KMS-11 (cell line): ENCODE measurements at regions not wholly inside any gene's neighbourhood (a gene's known extent, or its start where the extent isn't known, plus 50 kb on each side); places are given as distances from the start of the nearest gene placed in this dataset.

Source experiments
- H2AFZ ChIP-seq: fragments of 200-600 bp; sonication (generic); 2 replicates; pipeline ENCODE4 v1.6.1; 2016; ENCODE audit warnings: antibody characterized with exemption, mixed run types, low read depth
- H3K27ac ChIP-seq: fragments of 200-600 bp; sonication (generic); 2 replicates; pipeline ENCODE4 v1.6.1; 2016; ENCODE audit warnings: mild to moderate bottlenecking, mixed run types
- H3K27me3 ChIP-seq: fragments of 200-600 bp; sonication (generic); 2 replicates; pipeline ENCODE4 v1.6.1; 2017; ENCODE audit warnings: mild to moderate bottlenecking, low read depth, mixed run types, moderate library complexity; ENCODE audit not compliant: insufficient read depth
- H3K36me3 ChIP-seq: fragments of 200-600 bp; sonication (generic); 2 replicates; pipeline ENCODE4 v1.6.1; 2017; ENCODE audit warnings: mild to moderate bottlenecking, mixed run types; ENCODE audit not compliant: insufficient read depth
- H3K4me1 ChIP-seq: fragments of 200-600 bp; sonication (generic); 2 replicates; pipeline ENCODE4 v1.6.1; 2016; ENCODE audit warnings: mild to moderate bottlenecking, low read depth, mixed run types; ENCODE audit not compliant: poor library complexity, severe bottlenecking
- H3K4me2 ChIP-seq: fragments of 200-600 bp; sonication (generic); 2 replicates; pipeline ENCODE4 v1.7.0; 2016; ENCODE audit warnings: mild to moderate bottlenecking, mixed run types
- H3K4me3 ChIP-seq: fragments of 200-600 bp; sonication (generic); IDR thresholded peaks from 2 replicates; pipeline ENCODE4 v1.6.1; 2017; ENCODE audit warnings: low read depth, low read length, mixed read lengths; ENCODE audit not compliant: insufficient read depth
- H3K79me2 ChIP-seq: fragments of 200-600 bp; sonication (generic); 2 replicates; pipeline ENCODE4 v1.6.1; 2016; ENCODE audit warnings: low read depth, mixed run types; ENCODE audit not compliant: insufficient read depth
- H3K9ac ChIP-seq: fragments of 200-600 bp; sonication (generic); 2 replicates; pipeline ENCODE4 v1.6.1; 2016; ENCODE audit warnings: mild to moderate bottlenecking, mixed run types
- H4K20me1 ChIP-seq: fragments of 200-600 bp; sonication (generic); 2 replicates; pipeline ENCODE4 v1.6.1; 2016; ENCODE audit warnings: mild to moderate bottlenecking, mixed run types; ENCODE audit not compliant: insufficient read depth
- TF ChIP-seq, protein P1 (sequence below): fragments of 200-600 bp; sonication (generic); conservative IDR thresholded peaks from 2 replicates; pipeline ENCODE4 v1.6.1; 2017; ENCODE audit warnings: low read depth, mild to moderate bottlenecking, antibody characterized with exemption, low read length, moderate library complexity, mixed read lengths

GRCh38 chr2:6589150-6589549, 276.6 kb downstream of the CMPK2 start:
- Histone ChIP-seq H3K27me3 (no peaks in the 10 kb centered on the region), H3K79me2 (no peaks in the 10 kb centered on the region), H3K36me3 (no peaks in the 10 kb centered on the region), H3K4me2 (no peak overlapping the region), H3K4me3 (no peak overlapping the region), H3K4me1 (no peaks in the 10 kb centered on the region), H2AFZ (no peak overlapping the region), H3K27ac (no peak overlapping the region), H4K20me1 (no peaks in the 10 kb centered on the region), H3K9ac (no peak overlapping the region)
- TF ChIP-seq, protein P1, sequence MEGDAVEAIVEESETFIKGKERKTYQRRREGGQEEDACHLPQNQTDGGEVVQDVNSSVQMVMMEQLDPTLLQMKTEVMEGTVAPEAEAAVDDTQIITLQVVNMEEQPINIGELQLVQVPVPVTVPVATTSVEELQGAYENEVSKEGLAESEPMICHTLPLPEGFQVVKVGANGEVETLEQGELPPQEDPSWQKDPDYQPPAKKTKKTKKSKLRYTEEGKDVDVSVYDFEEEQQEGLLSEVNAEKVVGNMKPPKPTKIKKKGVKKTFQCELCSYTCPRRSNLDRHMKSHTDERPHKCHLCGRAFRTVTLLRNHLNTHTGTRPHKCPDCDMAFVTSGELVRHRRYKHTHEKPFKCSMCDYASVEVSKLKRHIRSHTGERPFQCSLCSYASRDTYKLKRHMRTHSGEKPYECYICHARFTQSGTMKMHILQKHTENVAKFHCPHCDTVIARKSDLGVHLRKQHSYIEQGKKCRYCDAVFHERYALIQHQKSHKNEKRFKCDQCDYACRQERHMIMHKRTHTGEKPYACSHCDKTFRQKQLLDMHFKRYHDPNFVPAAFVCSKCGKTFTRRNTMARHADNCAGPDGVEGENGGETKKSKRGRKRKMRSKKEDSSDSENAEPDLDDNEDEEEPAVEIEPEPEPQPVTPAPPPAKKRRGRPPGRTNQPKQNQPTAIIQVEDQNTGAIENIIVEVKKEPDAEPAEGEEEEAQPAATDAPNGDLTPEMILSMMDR, result no peak

DNA sequence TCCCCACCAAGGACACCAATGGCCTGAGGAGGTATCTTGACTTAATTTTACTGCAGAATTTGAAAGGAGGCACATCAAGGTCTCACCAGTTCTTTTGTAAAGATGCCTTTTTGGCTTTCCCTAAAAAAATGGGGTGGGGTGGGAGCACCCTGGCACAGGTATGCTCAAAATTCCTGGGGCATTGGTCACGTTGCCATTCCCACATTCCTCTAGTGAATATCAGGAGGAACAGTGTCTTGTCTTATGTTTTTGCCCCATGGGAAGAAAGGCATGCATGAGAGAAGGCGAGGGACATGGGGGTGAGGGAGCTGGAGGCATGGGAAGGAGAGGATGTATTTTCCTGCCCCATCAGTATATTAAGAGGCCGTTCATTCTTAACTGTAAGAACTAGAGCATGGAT, 275.3 kb downstream of the CMPK2 start:
- Histone ChIP-seq H3K9ac (no peak overlapping the region), H3K27me3 (no peaks in the 10 kb centered on the region), H3K27ac (no peak overlapping the region), H3K79me2 (no peaks in the 10 kb centered on the region), H2AFZ (no peak overlapping the region), H3K4me1 (no peaks in the 10 kb centered on the region), H4K20me1 (no peaks in the 10 kb centered on the region), H3K4me3 (no peak overlapping the region), H3K4me2 (no peak overlapping the region), H3K36me3 (no peaks in the 10 kb centered on the region)
- TF ChIP-seq, protein P1, result no peak

DNA sequence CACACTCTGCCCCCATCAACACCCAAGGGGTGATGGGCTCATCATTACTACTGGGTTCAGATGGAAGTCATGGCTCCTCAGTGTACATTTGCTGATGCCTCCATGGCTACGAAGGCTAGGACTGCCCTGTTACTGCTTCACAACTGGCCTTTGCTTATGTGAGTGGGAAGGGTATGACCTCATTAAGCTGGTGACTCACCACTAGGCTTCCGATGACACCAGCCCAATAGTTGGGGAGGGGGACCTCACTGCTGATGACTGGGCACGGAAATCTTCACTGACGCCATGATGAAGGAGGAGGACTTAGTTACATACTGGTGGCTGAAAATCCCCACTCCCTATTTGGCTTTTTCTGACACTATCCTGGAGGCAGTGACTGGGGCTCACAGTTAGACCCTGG, 263.2 kb downstream of the CMPK2 start:
- no peak overlapping the region for H2AFZ ChIP-seq
- no peak overlapping the region for H3K9ac ChIP-seq
- H4K20me1 ChIP-seq, result no peaks in the 10 kb centered on the region

GRCh38 chr2:6605836-6606505, 259.7 kb downstream of the CMPK2 start:
- Histone ChIP-seq H3K9ac (no peak overlapping the region), H3K36me3 (no peaks in the 10 kb centered on the region), H4K20me1 (no peaks in the 10 kb centered on the region), H3K79me2 (no peaks in the 10 kb centered on the region), H3K27me3 (no peaks in the 10 kb centered on the region), H3K4me2 (no peak overlapping the region), H3K4me3 (no peak overlapping the region), H3K4me1 (no peaks in the 10 kb centered on the region), H3K27ac (no peak overlapping the region), H2AFZ (no peak overlapping the region)
- TF ChIP-seq, protein P1, result no peak

More for the DNA sequence above, 263.2 kb downstream of the CMPK2 start:
- Histone ChIP-seq H3K4me2 (no peak overlapping the region), H3K36me3 (no peaks in the 10 kb centered on the region), H3K79me2 (no peaks in the 10 kb centered on the region), H3K27ac (no peak overlapping the region), H3K27me3 (no peaks in the 10 kb centered on the region), H3K4me1 (no peaks in the 10 kb centered on the region), H3K4me3 (no peak overlapping the region)
- TF ChIP-seq, protein P1, result no peak
